ENCODE measurements at regions not wholly inside any gene's neighbourhood (a gene's known extent, or its start where the extent isn't known, plus 50 kb on each side); places are given as distances from the start of the nearest gene placed in this dataset.

GRCh38 chr2:193695367-193695766 lies 1500.6 kb upstream of the TMEFF2 start:
- TF ChIP-seq POLR2A (IDR thresholded peaks at IDR 0.05; ENCODE audit: low read depth, low read length) (no peak), EP300 (IDR thresholded peaks at IDR 0.05; ENCODE audit: borderline replicate concordance in 1 of 2, control insufficient read depth in 1 of 2, low read depth in 2 of 2, low read length in 2 of 2) (no peak), SP1 (IDR thresholded peaks at IDR 0.05; ENCODE audit: low read depth, low read length) (no peak), SIN3A (IDR thresholded peaks at IDR 0.05; ENCODE audit: low read depth, low read length) (no peak), ZNF384 (IDR thresholded peaks at IDR 0.05; ENCODE audit: borderline replicate concordance, low read depth, low read length) (no peak)

All from GM12878 (cell line).